ENCODE measurements at regions not wholly inside any gene's neighbourhood (a gene's known extent, or its start where the extent isn't known, plus 50 kb on each side); places are given as distances from the start of the nearest gene placed in this dataset.

DNA sequence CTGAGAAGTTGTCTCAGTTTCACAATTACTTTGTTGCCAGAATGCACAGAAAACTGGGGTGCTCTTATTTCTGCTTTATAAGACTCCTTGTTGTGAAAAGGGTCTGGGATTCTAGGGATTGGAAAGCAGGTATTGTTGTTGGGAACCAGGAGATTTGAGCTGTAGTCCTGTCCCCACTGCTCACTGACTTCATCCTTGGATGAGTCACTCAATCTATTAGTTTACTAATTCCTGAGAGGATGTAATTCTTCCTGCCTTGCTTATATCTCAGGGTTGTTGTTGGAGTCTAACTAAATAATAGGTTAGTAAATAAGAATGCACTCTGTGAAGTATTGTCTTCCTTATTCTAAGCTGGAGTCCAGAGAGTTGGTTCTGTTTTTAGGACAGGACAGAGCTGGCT, 172.5 kb upstream of the GALNT2 start:
- H3K4me3 Mint-ChIP-seq, result no peak overlapping the region
- peaks cover 21% of the 10 kb centered on the region for H3K27me3 Mint-ChIP-seq
- no peak for ATAC-seq (ENCODE audit: low read depth)
- TF ChIP-seq, protein P1, sequence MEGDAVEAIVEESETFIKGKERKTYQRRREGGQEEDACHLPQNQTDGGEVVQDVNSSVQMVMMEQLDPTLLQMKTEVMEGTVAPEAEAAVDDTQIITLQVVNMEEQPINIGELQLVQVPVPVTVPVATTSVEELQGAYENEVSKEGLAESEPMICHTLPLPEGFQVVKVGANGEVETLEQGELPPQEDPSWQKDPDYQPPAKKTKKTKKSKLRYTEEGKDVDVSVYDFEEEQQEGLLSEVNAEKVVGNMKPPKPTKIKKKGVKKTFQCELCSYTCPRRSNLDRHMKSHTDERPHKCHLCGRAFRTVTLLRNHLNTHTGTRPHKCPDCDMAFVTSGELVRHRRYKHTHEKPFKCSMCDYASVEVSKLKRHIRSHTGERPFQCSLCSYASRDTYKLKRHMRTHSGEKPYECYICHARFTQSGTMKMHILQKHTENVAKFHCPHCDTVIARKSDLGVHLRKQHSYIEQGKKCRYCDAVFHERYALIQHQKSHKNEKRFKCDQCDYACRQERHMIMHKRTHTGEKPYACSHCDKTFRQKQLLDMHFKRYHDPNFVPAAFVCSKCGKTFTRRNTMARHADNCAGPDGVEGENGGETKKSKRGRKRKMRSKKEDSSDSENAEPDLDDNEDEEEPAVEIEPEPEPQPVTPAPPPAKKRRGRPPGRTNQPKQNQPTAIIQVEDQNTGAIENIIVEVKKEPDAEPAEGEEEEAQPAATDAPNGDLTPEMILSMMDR (IDR thresholded peaks at IDR 0.05), result no peak
- no peaks in the 10 kb centered on the region for H3K9me3 Mint-ChIP-seq
- CTCF ChIA-PET, result no interaction called here
- no peak for DNase-seq
- POLR2A ChIA-PET, result no interaction called here
- no peaks in the 10 kb centered on the region for H3K4me1 Mint-ChIP-seq
- H3K27ac Mint-ChIP-seq, result no peak overlapping the region
- intact Hi-C loops (cut with micrococcal nuclease), result no loop called here
- H3K36me3 Mint-ChIP-seq (ENCODE audit: low read depth), result no peaks in the 10 kb centered on the region

DNA sequence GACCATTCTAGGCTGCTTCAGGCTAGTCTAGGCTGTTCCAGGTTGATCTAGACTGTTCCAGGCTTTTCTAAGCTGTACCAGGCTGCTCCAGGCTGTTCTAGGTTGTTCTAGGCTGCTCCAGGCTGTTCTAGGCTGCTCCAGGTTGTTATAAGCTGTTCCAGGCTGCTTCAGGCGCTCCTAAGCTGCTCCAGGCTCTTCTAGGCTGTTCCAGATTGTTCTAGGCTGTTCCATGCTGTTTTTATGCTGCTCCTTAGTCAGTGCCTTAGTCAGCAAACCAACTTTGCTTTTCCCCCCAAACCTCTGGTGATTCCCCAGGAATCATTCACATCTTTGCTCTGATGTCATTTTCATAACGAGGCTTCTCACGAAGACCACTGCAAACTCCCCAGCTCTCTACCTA, 171.4 kb upstream of the GALNT2 start:
- Mint-ChIP-seq H3K27me3 (peaks cover 21% of the 10 kb centered on the region), H3K4me3 (no peak overlapping the region), H3K4me1 (no peaks in the 10 kb centered on the region), H3K27ac (no peak overlapping the region), H3K9me3 (peaks cover 2% of the 10 kb centered on the region), H3K36me3 (ENCODE audit: low read depth) (no peaks in the 10 kb centered on the region)
- intact Hi-C loops (cut with micrococcal nuclease), result no loop called here
- CTCF ChIA-PET, result no interaction called here
- ATAC-seq (ENCODE audit: low read depth) (no peak), DNase-seq (no peak)
- TF ChIP-seq, protein P1 (IDR thresholded peaks at IDR 0.05), result no peak
- POLR2A ChIA-PET, result no interaction called here

DNA sequence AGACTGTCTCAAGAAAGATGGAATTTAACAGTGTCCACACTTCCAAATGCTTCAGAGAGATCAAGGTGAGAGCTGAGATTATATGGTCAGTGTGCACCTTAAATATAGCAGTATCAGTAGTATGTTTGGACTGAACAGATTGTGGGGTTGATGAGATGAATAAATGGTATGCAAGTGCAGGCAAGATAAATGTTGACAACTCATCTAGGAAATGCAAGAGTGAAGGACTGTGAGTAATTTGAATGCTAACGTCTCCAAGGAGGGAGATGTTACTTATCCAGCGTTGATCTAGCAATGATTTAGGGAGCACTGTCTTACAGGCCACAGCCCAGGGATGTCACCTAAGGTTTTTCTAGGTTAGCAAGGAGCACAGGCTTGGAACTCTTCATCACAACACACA, 170.7 kb upstream of the GALNT2 start:
- H3K4me1 Mint-ChIP-seq, result no peaks in the 10 kb centered on the region
- peaks cover 21% of the 10 kb centered on the region for H3K27me3 Mint-ChIP-seq
- H3K4me3 Mint-ChIP-seq, result no peak overlapping the region
- TF ChIP-seq, protein P1 (IDR thresholded peaks at IDR 0.05), result no peak
- H3K9me3 Mint-ChIP-seq, result peaks cover 5% of the 10 kb centered on the region
- CTCF ChIA-PET, result no interaction called here
- intact Hi-C loops (cut with micrococcal nuclease), result no loop called here
- POLR2A ChIA-PET, result no interaction called here
- H3K27ac Mint-ChIP-seq, result no peak overlapping the region
- H3K36me3 Mint-ChIP-seq (ENCODE audit: low read depth), result no peaks in the 10 kb centered on the region
- DNase-seq (no peak), ATAC-seq (ENCODE audit: low read depth) (no peak)

DNA sequence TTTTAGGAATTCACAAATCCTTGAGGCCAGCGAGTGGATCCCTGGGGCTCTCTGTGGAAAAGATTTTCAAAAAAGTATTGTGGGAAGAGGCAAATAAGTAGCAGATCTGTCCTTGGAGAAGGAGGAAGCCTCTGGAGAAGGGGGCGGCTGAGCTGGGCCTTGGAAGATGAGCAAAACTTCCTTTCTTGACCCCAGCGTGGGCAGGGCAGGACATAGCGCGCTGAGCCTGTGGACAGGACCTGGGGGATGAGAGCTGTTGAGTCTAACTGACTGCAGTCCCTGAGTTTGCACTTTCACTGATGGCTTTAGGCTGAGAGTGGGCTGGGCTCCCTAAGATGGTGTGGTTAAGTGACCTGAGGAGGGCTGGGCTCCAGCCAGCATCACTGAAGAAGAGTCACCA, 170.2 kb upstream of the GALNT2 start:
- POLR2A ChIA-PET, result no interaction called here

DNA sequence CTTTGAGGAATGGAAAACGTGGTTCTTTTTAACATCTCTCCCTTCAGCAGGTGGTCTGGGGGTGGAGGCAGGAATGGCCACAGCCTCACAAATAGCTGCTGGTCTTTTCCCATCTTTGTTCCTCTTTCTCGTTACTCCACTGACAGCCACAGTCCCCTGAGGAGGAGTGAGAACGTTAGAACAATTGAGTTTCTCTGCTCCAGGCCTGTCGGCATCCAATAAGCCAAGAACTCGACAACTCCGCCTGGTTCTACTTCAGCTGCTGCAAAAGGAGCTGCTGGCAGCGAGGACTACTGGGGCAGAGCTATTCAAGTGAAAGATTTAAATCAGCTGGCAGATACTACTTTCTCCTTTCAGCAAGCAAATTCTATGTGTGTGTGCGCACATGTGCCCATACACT, 169.5 kb upstream of the GALNT2 start:
- H3K27me3 Mint-ChIP-seq, result peaks cover 25% of the 10 kb centered on the region
- no peak for ATAC-seq (ENCODE audit: low read depth)
- no peaks in the 10 kb centered on the region for H3K36me3 Mint-ChIP-seq (ENCODE audit: low read depth)

More for the DNA sequence above, 170.2 kb upstream of the GALNT2 start:
- H3K27me3 Mint-ChIP-seq, result peaks cover 25% of the 10 kb centered on the region
- H3K4me3 Mint-ChIP-seq, result no peak overlapping the region
- H3K36me3 Mint-ChIP-seq (ENCODE audit: low read depth), result no peaks in the 10 kb centered on the region
- DNase-seq (no peak), ATAC-seq (ENCODE audit: low read depth) (no peak)
- TF ChIP-seq, protein P1 (IDR thresholded peaks at IDR 0.05), result no peak
- peaks cover 9% of the 10 kb centered on the region for H3K9me3 Mint-ChIP-seq
- CTCF ChIA-PET, result no interaction called here
- intact Hi-C loops (cut with micrococcal nuclease), result no loop called here
- H3K4me1 Mint-ChIP-seq, result no peaks in the 10 kb centered on the region
- H3K27ac Mint-ChIP-seq, result no peak overlapping the region

More for the DNA sequence above, 169.5 kb upstream of the GALNT2 start:
- H3K9me3 Mint-ChIP-seq, result peaks cover 12% of the 10 kb centered on the region
- DNase-seq, result no peak
- TF ChIP-seq, protein P1 (IDR thresholded peaks at IDR 0.05), result no peak
- no peak overlapping the region for H3K27ac Mint-ChIP-seq
- no peaks in the 10 kb centered on the region for H3K4me1 Mint-ChIP-seq
- CTCF ChIA-PET, result no interaction called here
- intact Hi-C loops (cut with micrococcal nuclease), result no loop called here
- POLR2A ChIA-PET, result no interaction called here
- H3K4me3 Mint-ChIP-seq, result no peak overlapping the region

All from activated B cell treated with CpG ODN at 0.5 μM for 24 hours (primary cell).